NCI-H2227 (cell line): ENCODE measurements at regions not wholly inside any gene's neighbourhood (a gene's known extent, or its start where the extent isn't known, plus 50 kb on each side); places are given as distances from the start of the nearest gene placed in this dataset.
"Not testable (repeated sequence)": the region's sequence is repeated elsewhere in the genome, so short reads cannot be mapped to it uniquely, and the experiment has no call there.

ENCODE experiments used
- DNase-seq: peaks from one replicate; lab custom pipeline; 2025; ENCODE audit not compliant: unreplicated experiment; lab: John Stamatoyannopoulos, UW

- no peak for DNase-seq
These were observed 258.8 kb downstream of the XPNPEP1 start for GRCh38 chr10:109664554-109664953.

GRCh38 chr10:109663122-109663521, 260.2 kb downstream of the XPNPEP1 start:
- no peak for DNase-seq

GRCh38 chr10:109652612-109653011, 270.7 kb downstream of the XPNPEP1 start:
- DNase-seq: not testable (repeated sequence)

- no peak for DNase-seq
These were observed 273.1 kb downstream of the XPNPEP1 start for GRCh38 chr10:109650228-109650627.

- DNase-seq: no peak
These were observed 275.7 kb downstream of the XPNPEP1 start for GRCh38 chr10:109647627-109648026.

- DNase-seq: no peak
These were observed 289.5 kb downstream of the XPNPEP1 start for GRCh38 chr10:109633846-109634245.

- not testable (repeated sequence) for DNase-seq
These were observed 290.3 kb downstream of the XPNPEP1 start for GRCh38 chr10:109633017-109633416.

GRCh38 chr10:109624939-109625338, 298.4 kb downstream of the XPNPEP1 start:
- DNase-seq: no peak

GRCh38 chr10:109622566-109622965, 300.7 kb downstream of the XPNPEP1 start:
- DNase-seq: no peak

GRCh38 chr10:109620396-109620795, 302.9 kb downstream of the XPNPEP1 start:
- DNase-seq: no peak

GRCh38 chr10:109619914-109620313, 303.4 kb downstream of the XPNPEP1 start:
- no peak for DNase-seq

GRCh38 chr10:109618748-109619147, 304.6 kb downstream of the XPNPEP1 start:
- no peak for DNase-seq

GRCh38 chr10:109618301-109618700, 305.0 kb downstream of the XPNPEP1 start:
- no peak for DNase-seq

- no peak for DNase-seq
These were observed 306.8 kb downstream of the XPNPEP1 start for GRCh38 chr10:109616359-109616980.

GRCh38 chr10:109595356-109595755, 328.0 kb downstream of the XPNPEP1 start:
- DNase-seq: not testable (repeated sequence)

- no peak for DNase-seq
These were observed 329.6 kb downstream of the XPNPEP1 start for GRCh38 chr10:109593682-109594081.

- no peak for DNase-seq
These were observed 330.9 kb downstream of the XPNPEP1 start for GRCh38 chr10:109592391-109592790.

GRCh38 chr10:109591601-109592000, 331.7 kb downstream of the XPNPEP1 start:
- no peak for DNase-seq

GRCh38 chr10:109588259-109588658, 335.1 kb downstream of the XPNPEP1 start:
- no peak for DNase-seq

GRCh38 chr10:109587366-109587765, 335.9 kb downstream of the XPNPEP1 start:
- no peak for DNase-seq

- DNase-seq: no peak
These were observed 366.9 kb downstream of the XPNPEP1 start for GRCh38 chr10:109556399-109556798.

GRCh38 chr10:109542050-109542603, 381.2 kb downstream of the XPNPEP1 start:
- not testable (repeated sequence) for DNase-seq

- DNase-seq: no peak
These were observed 389.1 kb downstream of the XPNPEP1 start for GRCh38 chr10:109534193-109534592.
